Mesenchymal stem cell (in vitro differentiated cells and primary cell): ENCODE measurements at regions not wholly inside any gene's neighbourhood (a gene's known extent, or its start where the extent isn't known, plus 50 kb on each side); places are given as distances from the start of the nearest gene placed in this dataset.

Experiments used
- DNase-seq: peaks from one replicate; pipeline ENCODE4 v3.0.0-alpha.2; 2013
- H2AFZ ChIP-seq: one replicate; pipeline ENCODE4 v1.6.1; 2013; ENCODE audit warnings: low read depth, mild to moderate bottlenecking, control low read depth, inconsistent platforms, low read length, moderate library complexity
- H2AK5ac ChIP-seq: 2 replicates; pipeline ENCODE4 v1.6.1; 2013; ENCODE audit warnings: low read length, moderate library complexity, mild to moderate bottlenecking, inconsistent platforms; ENCODE audit not compliant: severe bottlenecking
- H2BK120ac ChIP-seq: one replicate; pipeline ENCODE4 v1.6.1; 2013; ENCODE audit warnings: low read depth, mild to moderate bottlenecking, inconsistent platforms, low read length, moderate library complexity
- H2BK12ac ChIP-seq, 2 experiments: one replicate each; pipeline ENCODE4 v1.6.1; 2013; ENCODE audit warnings: inconsistent platforms in 2 of 2, low read length in 2 of 2, mild to moderate bottlenecking in 2 of 2, moderate library complexity in 2 of 2, control low read depth in 1 of 2
- H2BK15ac ChIP-seq: one replicate; pipeline ENCODE4 v1.6.1; 2013; ENCODE audit warnings: mild to moderate bottlenecking, low read depth, inconsistent platforms; ENCODE audit not compliant: poor library complexity, severe bottlenecking
- H2BK5ac ChIP-seq: 2 replicates; pipeline ENCODE4 v1.6.1; 2013; ENCODE audit warnings: low read depth, mild to moderate bottlenecking, low read length, control low read depth, inconsistent platforms; ENCODE audit not compliant: poor library complexity, severe bottlenecking
- H3K14ac ChIP-seq, 2 experiments: one replicate each; pipeline ENCODE4 v1.6.1; 2013; ENCODE audit warnings: inconsistent platforms in 2 of 2, low read length in 2 of 2, control low read depth in 1 of 2, mild to moderate bottlenecking in 1 of 2, moderate library complexity in 1 of 2
- H3K18ac ChIP-seq, 2 experiments: one replicate each; pipeline ENCODE4 v1.6.1; 2013; ENCODE audit warnings: inconsistent platforms in 2 of 2, low read length in 2 of 2, control low read depth in 1 of 2, low read depth in 1 of 2, mild to moderate bottlenecking in 1 of 2
- H3K23ac ChIP-seq, 2 experiments: one replicate each; pipeline ENCODE4 v1.6.1; 2013; ENCODE audit warnings: inconsistent platforms in 2 of 2, low read length in 2 of 2, mild to moderate bottlenecking in 2 of 2, moderate library complexity in 2 of 2, control low read depth in 1 of 2
- H3K27ac ChIP-seq: 2 replicates; pipeline ENCODE4 v1.5.1; 2013; ENCODE audit warnings: mild to moderate bottlenecking, moderate library complexity, low read length, control low read depth, inconsistent platforms; ENCODE audit not compliant: poor library complexity, severe bottlenecking
- H3K27me3 ChIP-seq, 2 experiments: 2 replicates each; pipeline versions ENCODE4 v1.6.1 to v1.7.0; 2013; ENCODE audit warnings: low read length in 2 of 2, mild to moderate bottlenecking in 2 of 2, moderate library complexity in 2 of 2, control low read depth in 1 of 2, inconsistent platforms in 1 of 2; ENCODE audit not compliant: control insufficient read depth in 1 of 2, insufficient read depth in 1 of 2
- H3K36me3 ChIP-seq, 2 experiments: 2 replicates each; pipeline versions ENCODE4 v1.6.1 to v1.7.0; 2013; ENCODE audit warnings: low read length in 2 of 2, control low read depth in 1 of 2, inconsistent platforms in 1 of 2, low read depth in 1 of 2, mild to moderate bottlenecking in 1 of 2; ENCODE audit not compliant: insufficient read depth in 2 of 2, control insufficient read depth in 1 of 2
- H3K4ac ChIP-seq, 2 experiments: one replicate each; pipeline ENCODE4 v1.6.1; 2013; ENCODE audit warnings: inconsistent platforms in 2 of 2, low read length in 2 of 2, mild to moderate bottlenecking in 2 of 2, moderate library complexity in 2 of 2, control low read depth in 1 of 2, low read depth in 1 of 2
- H3K4me1 ChIP-seq: 2 replicates; pipeline ENCODE4 v1.6.1; 2013; ENCODE audit warnings: low read depth, low read length, control low read depth; ENCODE audit not compliant: control insufficient read depth, insufficient read depth
- H3K4me2 ChIP-seq: 2 replicates; pipeline ENCODE4 v1.6.1; 2013; ENCODE audit warnings: low read length, mild to moderate bottlenecking, inconsistent platforms; ENCODE audit not compliant: poor library complexity, severe bottlenecking
- H3K4me3 ChIP-seq, 2 experiments: 2 replicates each; pipeline versions ENCODE4 v1.5.1 to v1.7.0; 2013; ENCODE audit warnings: low read length in 2 of 2, mild to moderate bottlenecking in 2 of 2, control low read depth in 1 of 2, low read depth in 1 of 2; ENCODE audit not compliant: insufficient read depth in 1 of 2
- H3K79me1 ChIP-seq: replicated peaks from 2 replicates; pipeline ENCODE4 v1.6.1; 2013; ENCODE audit warnings: mild to moderate bottlenecking, control low read depth, low read length, inconsistent platforms; ENCODE audit not compliant: poor library complexity, severe bottlenecking
- H3K9ac ChIP-seq: 2 replicates; pipeline ENCODE4 v1.7.0; 2013; ENCODE audit warnings: mild to moderate bottlenecking, low read length, moderate library complexity
- H3K9me3 ChIP-seq: 2 replicates; pipeline ENCODE4 v1.7.0; 2013; ENCODE audit warnings: mild to moderate bottlenecking, low read length; ENCODE audit not compliant: control insufficient read depth
- H4K8ac ChIP-seq: one replicate; pipeline ENCODE4 v1.6.1; 2013; ENCODE audit warnings: inconsistent platforms, mild to moderate bottlenecking, low read length, moderate library complexity
- H4K91ac ChIP-seq: one replicate; pipeline ENCODE4 v1.6.1; 2013; ENCODE audit warnings: mild to moderate bottlenecking, low read length, inconsistent platforms
- WGBS: methylation state at CpG from one replicate; pipeline ENCODE4 v1.1.7; 2013; ENCODE audit warnings: mixed read lengths; 5-methylcytosine and 5-hydroxymethylcytosine counted together

DNA sequence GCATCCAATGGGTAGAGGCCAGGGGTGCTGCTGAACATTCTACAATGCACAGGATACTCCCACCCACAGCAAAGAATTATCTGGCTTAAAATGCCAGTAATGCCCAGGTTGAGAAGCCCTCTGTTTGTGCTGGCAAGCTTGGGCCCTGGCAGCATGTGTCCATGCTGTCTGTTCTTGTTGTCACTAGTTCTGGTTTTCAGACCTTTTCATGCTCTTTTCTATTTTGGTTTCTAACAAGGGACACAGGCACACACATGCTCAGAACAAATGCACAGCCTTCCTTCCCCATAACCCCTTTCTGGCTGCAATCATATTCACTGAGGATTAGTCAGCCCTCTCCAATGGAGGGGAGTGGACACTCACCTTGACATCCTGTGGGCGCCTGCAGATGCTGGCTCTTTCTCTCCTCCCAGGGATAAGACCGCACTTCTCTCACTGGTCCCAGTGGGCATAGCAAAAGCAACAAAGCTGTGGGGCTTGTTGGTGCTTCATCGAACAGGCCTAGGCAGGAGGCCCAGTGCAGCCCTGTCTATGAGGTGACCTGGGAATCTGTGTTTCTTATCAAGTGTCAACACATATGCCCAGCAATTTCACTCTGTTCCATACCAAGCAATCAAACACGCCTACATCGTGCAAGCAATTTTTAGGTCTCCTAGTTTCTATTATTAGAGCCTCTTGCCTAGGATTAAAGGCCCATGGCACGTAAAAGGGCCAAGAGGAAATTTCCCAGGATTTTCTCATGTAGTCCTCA, 271.1 kb upstream of the CCL2 start:
- Histone ChIP-seq H3K4me3 (no peak overlapping the region), H3K9ac (no peak overlapping the region), H3K36me3 (no peaks in the 10 kb centered on the region), H3K4ac (no peak overlapping the region), H3K14ac (no peak overlapping the region), H3K27me3 (no peaks in the 10 kb centered on the region), H3K27ac (no peak overlapping the region), H2BK15ac (no peak overlapping the region), H3K23ac (no peak overlapping the region), H2AK5ac (no peak overlapping the region), H4K91ac (no peak overlapping the region), H4K8ac (no peak overlapping the region), H2BK12ac (no peak overlapping the region), H3K79me1 (no peaks in the 10 kb centered on the region), H3K4me1 (no peaks in the 10 kb centered on the region), H2AFZ (no peak overlapping the region), H3K18ac (no peak overlapping the region), H2BK120ac (no peak overlapping the region), H3K9me3 (no peaks in the 10 kb centered on the region), H2BK5ac (no peak overlapping the region), H3K4me2 (no peak overlapping the region)
- DNase-seq, result no peak
- WGBS, result 78% methylated on average over 6 of the region's 6 CpGs

DNA sequence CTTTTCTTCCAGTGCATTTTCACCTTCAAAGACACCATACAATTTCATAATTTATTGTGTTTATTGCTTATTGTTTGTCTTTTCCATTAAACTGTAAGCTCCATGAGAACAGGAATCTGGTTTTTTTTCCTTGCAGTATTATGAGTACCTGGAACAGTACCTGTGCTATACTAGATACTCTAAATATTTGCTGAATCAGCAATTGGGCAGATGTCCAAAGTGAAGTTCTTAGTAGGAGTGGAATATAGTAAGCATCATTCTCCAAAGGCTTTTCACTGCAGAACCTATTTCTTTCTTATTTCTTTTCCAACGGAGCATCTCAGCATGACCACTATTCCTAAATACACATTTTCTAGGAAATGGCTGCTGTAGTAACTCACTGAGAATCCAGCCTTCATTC, 269.0 kb upstream of the CCL2 start:
- WGBS, result 0% methylated on average over 1 of the region's 1 CpG
- Histone ChIP-seq H3K4me2 (no peak overlapping the region), H3K4me1 (no peaks in the 10 kb centered on the region), H3K27ac (no peak overlapping the region), H2BK5ac (no peak overlapping the region), H4K91ac (no peak overlapping the region), H3K9me3 (no peaks in the 10 kb centered on the region), H2BK15ac (no peak overlapping the region), H3K18ac (no peak overlapping the region), H3K4ac (no peak overlapping the region), H3K9ac (no peak overlapping the region), H3K79me1 (no peaks in the 10 kb centered on the region), H2AFZ (no peak overlapping the region), H2AK5ac (no peak overlapping the region), H3K23ac (no peak overlapping the region), H4K8ac (no peak overlapping the region), H3K27me3 (no peaks in the 10 kb centered on the region), H3K4me3 (no peak overlapping the region), H3K36me3 (no peaks in the 10 kb centered on the region), H2BK120ac (no peak overlapping the region), H3K14ac (no peak overlapping the region), H2BK12ac (no peak overlapping the region)
- no peak for DNase-seq

DNA sequence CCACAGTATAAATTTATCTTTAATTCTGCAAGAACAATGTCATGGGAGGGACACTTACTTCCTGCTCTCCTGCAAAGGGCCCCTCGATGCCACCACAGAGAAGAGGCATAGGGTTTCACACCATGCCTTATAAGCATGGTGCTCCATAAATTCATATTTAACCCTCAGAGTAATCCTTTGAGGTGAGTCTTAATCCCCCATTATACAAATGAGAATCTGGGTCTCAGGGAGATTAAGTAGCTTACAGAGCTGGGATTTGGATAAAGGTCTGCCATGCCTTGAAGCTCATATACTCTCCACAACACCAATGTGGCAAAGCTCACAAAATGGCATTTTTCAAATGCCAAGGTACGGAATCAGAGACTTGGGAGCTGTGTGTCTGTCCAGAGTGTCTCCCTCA, 268.5 kb upstream of the CCL2 start:
- WGBS, result 53% methylated on average over 2 of the region's 2 CpGs

DNA sequence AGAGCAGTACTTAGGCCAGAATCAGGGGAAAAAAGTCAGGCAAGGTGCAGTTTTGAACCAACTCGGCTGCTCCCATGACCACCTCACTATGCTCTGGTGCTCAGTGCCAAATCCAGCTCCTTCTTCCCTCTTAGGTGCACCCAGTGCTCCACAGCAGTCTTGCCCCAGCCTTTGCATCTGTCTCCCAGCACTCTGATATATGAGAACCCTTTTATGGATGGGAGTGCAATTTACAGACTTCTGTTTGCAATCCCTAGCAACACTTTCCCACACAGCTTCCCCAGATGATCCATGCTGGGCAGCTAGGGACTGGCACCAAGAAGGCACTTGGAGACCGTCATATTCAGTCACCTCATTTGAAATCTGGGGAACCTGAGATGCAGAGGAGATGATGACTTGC, 267.9 kb upstream of the CCL2 start:
- no peak overlapping the region for H3K4ac ChIP-seq

More for the DNA sequence above, 268.5 kb upstream of the CCL2 start:
- H4K91ac ChIP-seq, result no peak overlapping the region
- no peak overlapping the region for H2BK120ac ChIP-seq
- H2BK15ac ChIP-seq, result no peak overlapping the region
- H3K18ac ChIP-seq, result no peak overlapping the region
- no peaks in the 10 kb centered on the region for H3K36me3 ChIP-seq
- H4K8ac ChIP-seq, result no peak overlapping the region
- no peak overlapping the region for H3K14ac ChIP-seq
- H3K4me1 ChIP-seq, result no peaks in the 10 kb centered on the region
- H3K27ac ChIP-seq, result no peak overlapping the region
- H2AK5ac ChIP-seq, result no peak overlapping the region
- no peak overlapping the region for H2AFZ ChIP-seq
- H3K23ac ChIP-seq, result no peak overlapping the region
- no peak for DNase-seq
- H3K9me3 ChIP-seq, result no peaks in the 10 kb centered on the region
- no peak overlapping the region for H3K4me2 ChIP-seq
- H3K9ac ChIP-seq, result no peak overlapping the region
- no peaks in the 10 kb centered on the region for H3K79me1 ChIP-seq
- H2BK12ac ChIP-seq, result no peak overlapping the region
- no peak overlapping the region for H3K4ac ChIP-seq
- no peaks in the 10 kb centered on the region for H3K27me3 ChIP-seq
- H3K4me3 ChIP-seq, result no peak overlapping the region
- no peak overlapping the region for H2BK5ac ChIP-seq

More for the DNA sequence above, 267.9 kb upstream of the CCL2 start:
- no peaks in the 10 kb centered on the region for H3K36me3 ChIP-seq
- H3K18ac ChIP-seq, result no peak overlapping the region
- no peaks in the 10 kb centered on the region for H3K79me1 ChIP-seq
- 32% methylated on average over 2 of the region's 2 CpGs for WGBS
- H3K27me3 ChIP-seq, result no peaks in the 10 kb centered on the region
- H3K4me2 ChIP-seq, result no peak overlapping the region
- H3K23ac ChIP-seq, result no peak overlapping the region
- H2AK5ac ChIP-seq, result no peak overlapping the region
- DNase-seq, result no peak
- no peak overlapping the region for H2BK12ac ChIP-seq
- no peak overlapping the region for H3K9ac ChIP-seq
- H2BK5ac ChIP-seq, result no peak overlapping the region
- no peak overlapping the region for H4K91ac ChIP-seq
- H2AFZ ChIP-seq, result no peak overlapping the region
- H3K9me3 ChIP-seq, result no peaks in the 10 kb centered on the region
- no peak overlapping the region for H3K27ac ChIP-seq
- no peak overlapping the region for H3K4me3 ChIP-seq
- no peak overlapping the region for H2BK120ac ChIP-seq
- H4K8ac ChIP-seq, result no peak overlapping the region
- no peak overlapping the region for H2BK15ac ChIP-seq
- H3K14ac ChIP-seq, result no peak overlapping the region
- no peaks in the 10 kb centered on the region for H3K4me1 ChIP-seq
